K562 (cell line): ENCODE measurements at regions not wholly inside any gene's neighbourhood (a gene's known extent, or its start where the extent isn't known, plus 50 kb on each side); places are given as distances from the start of the nearest gene placed in this dataset.

Experiments
- ATAC-seq: fragments of 200-7000 bp; cut with Tn5 transposase; 3 replicates; pipeline ENCODE4 v1.9.1; 2020; ENCODE audit warnings: moderate library complexity
- BruUV-seq: library from RNA; stranded (reverse); fragments of 400-500 nt; replicated peaks from 2 replicates; lab custom pipeline; 2021; lab: Mats Ljungman, UMichigan
- CTCF ChIA-PET: fragments of 300-600 bp; formaldehyde crosslinking; extraction: SDS; loops from one replicate; lab custom pipeline; 2021; ENCODE audit warnings: low intra/inter-chr PET ratio; lab: Yijun Ruan, JAX
- POLR2A ChIA-PET: fragments of 300-600, 350-650 bp; sonication (Branson Sonifier 250); formaldehyde crosslinking; extraction: SDS; loops from one replicate; lab custom pipeline; 2021; ENCODE audit warnings: antibody characterized with exemption, inconsistent platforms; lab: Yijun Ruan, JAX
- DNase-seq, 4 experiments: peaks; one replicate each; pipeline versions ENCODE4 v3.0.0 to v3.0.0-alpha.2; 2011 to 2018; ENCODE audit warnings: low spot score in 3 of 4, mixed read lengths in 3 of 4; ENCODE audit errors: extremely low read depth in 1 of 4
- FAIRE-seq: peaks from 2 replicates; lab custom pipeline; 2011; peaks lifted over from hg19 to GRCh38; lab: Jason Lieb, UNC
- H2AFZ ChIP-seq: 2 replicates; pipeline ENCODE4 v1.6.0; 2011; ENCODE audit warnings: low read depth, low read length, control low read depth, inconsistent platforms
- H3K27ac ChIP-seq: fragments of 200-600 bp; 3 replicates; pipeline ENCODE4 v1.8.0; 2011; ENCODE audit warnings: low read depth, mild to moderate bottlenecking, control low read depth, inconsistent platforms, low read length, moderate library complexity, mixed read lengths; ENCODE audit errors: extremely low read depth
- H3K27me3 ChIP-seq, 2 experiments: fragments of 300-600 bp in 1 of 2; 2 replicates in 1 of 2; 3 replicates in 1 of 2; pipeline versions ENCODE4 v1.6.0 to v1.8.0; 2011; ENCODE audit warnings: inconsistent platforms in 2 of 2, low read length in 2 of 2, mild to moderate bottlenecking in 1 of 2, mixed read lengths in 1 of 2, moderate library complexity in 1 of 2; ENCODE audit not compliant: control insufficient read depth in 2 of 2, insufficient read depth in 2 of 2
- H3K36me3 ChIP-seq: fragments of 300-600 bp; 3 replicates; pipeline ENCODE4 v1.8.0; 2011; ENCODE audit warnings: mild to moderate bottlenecking, low read length, inconsistent platforms; ENCODE audit not compliant: control insufficient read depth, insufficient read depth
- H3K4me1 ChIP-seq, 2 experiments: fragments of 200-600 bp in 1 of 2; replicated peaks in 1 of 2; 2 replicates in 1 of 2; 3 replicates in 1 of 2; pipeline versions ENCODE4 v1.5.1 to v1.8.0; 2011; ENCODE audit warnings: inconsistent platforms in 2 of 2, low read length in 2 of 2, mild to moderate bottlenecking in 1 of 2, mixed read lengths in 1 of 2, moderate library complexity in 1 of 2; ENCODE audit not compliant: control insufficient read depth in 2 of 2, insufficient read depth in 2 of 2
- H3K4me2 ChIP-seq: 2 replicates; pipeline ENCODE4 v1.6.1; 2011; ENCODE audit warnings: low read length, control low read depth, inconsistent platforms, mixed read lengths; ENCODE audit not compliant: insufficient read depth
- H3K4me3 ChIP-seq: fragments of 200-600 bp; sonication (generic), shearing (Covaris generic); 2 replicates; pipeline ENCODE4 v1.5.1; 2016; ENCODE audit warnings: control low read depth, inconsistent platforms
- H3K79me2 ChIP-seq: fragments of 200-600 bp; 3 replicates; pipeline ENCODE4 v1.8.0; 2011; ENCODE audit warnings: low read length, inconsistent platforms; ENCODE audit not compliant: control insufficient read depth, insufficient read depth
- H3K9ac ChIP-seq, 2 experiments: 2 replicates each; pipeline versions ENCODE4 v1.6.0 to v1.6.1; 2011; ENCODE audit warnings: low read depth in 2 of 2, low read length in 2 of 2, control low read depth in 1 of 2, inconsistent platforms in 1 of 2, mild to moderate bottlenecking in 1 of 2, mixed read lengths in 1 of 2; ENCODE audit not compliant: insufficient read depth in 1 of 2
- H3K9me1 ChIP-seq: one replicate; pipeline ENCODE4 v1.6.0; 2011; ENCODE audit warnings: inconsistent platforms, mild to moderate bottlenecking, low read length, moderate library complexity; ENCODE audit not compliant: control insufficient read depth, insufficient read depth
- H3K9me3 ChIP-seq: replicated peaks from 2 replicates; pipeline ENCODE4 v1.5.1; 2011; ENCODE audit warnings: low read depth, low read length, inconsistent platforms; ENCODE audit not compliant: control insufficient read depth, insufficient read depth
- H4K20me1 ChIP-seq: replicated peaks from 2 replicates; pipeline ENCODE4 v1.6.1; 2011; ENCODE audit warnings: low read length, inconsistent platforms, mixed read lengths; ENCODE audit not compliant: control insufficient read depth, insufficient read depth
- ASH1L ChIP-seq: fragments of 450-650 bp; IDR thresholded peaks from 2 replicates; pipeline ENCODE4 v1.6.1; 2018; ENCODE audit warnings: borderline replicate concordance, mild to moderate bottlenecking, low read depth; ENCODE audit not compliant: partially characterized antibody
- ETS2 ChIP-seq: IDR thresholded peaks from 2 replicates; pipeline ENCODE4 v1.6.1; 2016; ENCODE audit warnings: borderline replicate concordance, missing genetic modification characterization, mild to moderate bottlenecking, moderate library complexity, missing compliant biosample characterization; ENCODE audit not compliant: poor library complexity, severe bottlenecking
- ID3 ChIP-seq, 2 experiments: fragments of 250-450 bp in 1 of 2; fragments of 450-650 bp in 1 of 2; sonication (Bioruptor Pico) in 1 of 2; IDR thresholded peaks; 2 replicates each; pipeline versions ENCODE4 v1.6.1 to v1.8.0; 2016 to 2021; ENCODE audit warnings: mild to moderate bottlenecking in 2 of 2, moderate library complexity in 2 of 2, missing compliant biosample characterization in 1 of 2, missing genetic modification characterization in 1 of 2
- ZNF77 ChIP-seq: fragments of 250-450 bp; sonication (Bioruptor Pico); IDR thresholded peaks from 2 replicates; pipeline ENCODE4 v1.5.0; 2020
- in situ Hi-C: fragments of 300-500 bp; cut with MboI; formaldehyde crosslinking; loops from 4 replicates; pipeline ENCODE4 v1.15.0; 2018; ENCODE audit warnings: inconsistent platforms, mixed read lengths
- intact Hi-C: fragments of 100-400 bp; cut with micrococcal nuclease; formaldehyde crosslinking; loops from 2 replicates; pipeline ENCODE4 v1.14.2; 2022
- TF ChIP-seq, protein P1 (sequence below): sonication (generic); IDR thresholded peaks from 2 replicates; pipeline ENCODE4 v1.6.1; 2016
- TF ChIP-seq, protein P2 (sequence below): fragments of 250-450 bp; sonication (Bioruptor Pico); IDR thresholded peaks from 2 replicates; pipeline ENCODE4 v1.8.0; 2022; ENCODE audit warnings: moderate library complexity, mild to moderate bottlenecking, inconsistent platforms

GRCh38 chr5:40385544-40385943 lies 294.2 kb upstream of the PTGER4 start:
- no peak for DNase-seq
- CTCF ChIA-PET = no interaction called here
- ATAC-seq = no peak
- Histone ChIP-seq H3K36me3 (no peaks in the 10 kb centered on the region), H3K9ac (no peak overlapping the region), H3K9me1 (no peaks in the 10 kb centered on the region), H2AFZ (no peak overlapping the region), H3K4me3 (no peak overlapping the region), H3K79me2 (no peaks in the 10 kb centered on the region), H3K4me1 (no peaks in the 10 kb centered on the region), H4K20me1 (no peaks in the 10 kb centered on the region), H3K27ac (no peak overlapping the region), H3K9me3 (no peaks in the 10 kb centered on the region), H3K4me2 (no peak overlapping the region), H3K27me3 (no peaks in the 10 kb centered on the region)
- POLR2A ChIA-PET = no interaction called here
- intact Hi-C loops (no loop called here), in situ Hi-C loops (no loop called here)
- no peak for FAIRE-seq
- no TSS peak for BruUV-seq
- no peak for TF ChIP-seq ZNF77 (CRISPR knock-in tag)
- TF ChIP-seq, protein P1, sequence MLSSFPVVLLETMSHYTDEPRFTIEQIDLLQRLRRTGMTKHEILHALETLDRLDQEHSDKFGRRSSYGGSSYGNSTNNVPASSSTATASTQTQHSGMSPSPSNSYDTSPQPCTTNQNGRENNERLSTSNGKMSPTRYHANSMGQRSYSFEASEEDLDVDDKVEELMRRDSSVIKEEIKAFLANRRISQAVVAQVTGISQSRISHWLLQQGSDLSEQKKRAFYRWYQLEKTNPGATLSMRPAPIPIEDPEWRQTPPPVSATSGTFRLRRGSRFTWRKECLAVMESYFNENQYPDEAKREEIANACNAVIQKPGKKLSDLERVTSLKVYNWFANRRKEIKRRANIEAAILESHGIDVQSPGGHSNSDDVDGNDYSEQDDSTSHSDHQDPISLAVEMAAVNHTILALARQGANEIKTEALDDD = no peak
- TF ChIP-seq, protein P2, sequence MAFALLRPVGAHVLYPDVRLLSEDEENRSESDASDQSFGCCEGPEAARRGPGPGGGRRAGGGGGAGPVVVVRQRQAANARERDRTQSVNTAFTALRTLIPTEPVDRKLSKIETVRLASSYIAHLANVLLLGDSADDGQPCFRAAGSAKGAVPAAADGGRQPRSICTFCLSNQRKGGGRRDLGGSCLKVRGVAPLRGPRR (CRISPR knock-in tag) = no peak
- no peak for TF ChIP-seq ASH1L
- no peak for TF ChIP-seq ETS2 (tag)
- TF ChIP-seq ID3 (CRISPR knock-in tag; IDR thresholded peaks at IDR 0.05) = no peak
- TF ChIP-seq ID3 (tag; IDR thresholded peaks at IDR 0.05) = no peak
